B cell (primary cell): ENCODE measurements at regions not wholly inside any gene's neighbourhood (a gene's known extent, or its start where the extent isn't known, plus 50 kb on each side); places are given as distances from the start of the nearest gene placed in this dataset.

Experiments used
- ATAC-seq: fragments of 200-7000 bp; cut with Tn5 transposase; one replicate; pipeline ENCODE4 v1.10.0; 2021; ENCODE audit warnings: low read depth, mild to moderate bottlenecking, moderate number of reproducible peaks, moderate library complexity
- CTCF ChIA-PET: fragments of 350-600 bp; sonication (Branson Sonifier 250); formaldehyde crosslinking; loops from one replicate; lab custom pipeline; 2021; ENCODE audit warnings: antibody characterized with exemption, inconsistent platforms; lab: Charles Lee
- POLR2A ChIA-PET: fragments of 350-600 bp; sonication (Branson Sonifier 250); formaldehyde crosslinking; loops from one replicate; lab custom pipeline; 2021; ENCODE audit warnings: antibody characterized with exemption; lab: Charles Lee
- DNase-seq: peaks from one replicate; pipeline ENCODE4 v3.0.0; 2013
- H2AFZ ChIP-seq: 2 replicates; pipeline ENCODE4 v1.6.1; 2012; ENCODE audit warnings: mild to moderate bottlenecking, low read depth, low read length; ENCODE audit not compliant: insufficient read depth, poor library complexity, severe bottlenecking
- H3K27ac ChIP-seq, 2 donors: 1 replicate in 1 of 2; 2 replicates in 1 of 2; pipeline ENCODE4 v1.5.1; 2012 to 2013; ENCODE audit warnings: low read length in 2 of 2, mild to moderate bottlenecking in 2 of 2, moderate library complexity in 1 of 2
- H3K27me3 ChIP-seq, 4 experiments: fragments of 200-600 bp in 1 of 4; sonication (generic) in 1 of 4; replicated peaks in 1 of 4; 1 replicate in 2 of 4; 2 replicates in 2 of 4; pipeline versions ENCODE4 v1.6.1 to v1.7.0; 2013 to 2016; ENCODE audit warnings: low read length in 3 of 4, mild to moderate bottlenecking in 2 of 4, mixed read lengths in 1 of 4, moderate library complexity in 1 of 4; ENCODE audit not compliant: insufficient read depth in 4 of 4, control insufficient read depth in 3 of 4; ENCODE audit errors: control extremely low read depth in 1 of 4
- H3K36me3 ChIP-seq, 2 experiments: replicated peaks in 1 of 2; 1 replicate in 1 of 2; 2 replicates in 1 of 2; pipeline versions ENCODE4 v1.6.1 to v1.7.1; 2013; ENCODE audit warnings: low read length in 1 of 2; ENCODE audit not compliant: insufficient read depth in 2 of 2, control insufficient read depth in 1 of 2; ENCODE audit errors: control extremely low read depth in 1 of 2, extremely low read depth in 1 of 2
- H3K4me1 ChIP-seq, 2 donors: fragments of 200-600 bp in 1 of 2; sonication (generic) in 1 of 2; 1 replicate in 1 of 2; 2 replicates in 1 of 2; pipeline versions ENCODE4 v1.5.1 to v1.6.1; 2013 to 2017; ENCODE audit warnings: low read length in 2 of 2; ENCODE audit not compliant: control insufficient read depth in 2 of 2, insufficient read depth in 2 of 2
- H3K4me2 ChIP-seq: replicated peaks from 2 replicates; pipeline ENCODE3; 2012; ENCODE audit warnings: mild to moderate bottlenecking, low read depth, low read length; ENCODE audit not compliant: poor library complexity, severe bottlenecking
- H3K4me3 ChIP-seq, 5 experiments: fragments of 200-600 bp in 1 of 5; sonication (generic) in 1 of 5; 1 replicate in 3 of 5; 2 replicates in 2 of 5; pipeline versions ENCODE4 v1.5.1 to v1.7.0; 2011 to 2016; ENCODE audit warnings: low read length in 4 of 5, mild to moderate bottlenecking in 4 of 5, low read depth in 2 of 5, control low read depth in 1 of 5, moderate library complexity in 1 of 5; ENCODE audit not compliant: insufficient read depth in 1 of 5; ENCODE audit errors: control extremely low read depth in 1 of 5, extremely low read depth in 1 of 5
- H3K79me2 ChIP-seq: fragments of 200-600 bp; sonication (generic); one replicate; pipeline ENCODE4 v1.6.0; 2016; ENCODE audit warnings: low read length; ENCODE audit not compliant: control insufficient read depth, insufficient read depth
- H3K9ac ChIP-seq: fragments of 200-600 bp; sonication (generic); 2 replicates; pipeline ENCODE4 v1.6.1; 2017; ENCODE audit warnings: mild to moderate bottlenecking, low read length, moderate library complexity
- H3K9me3 ChIP-seq, 3 donors: one replicate each; pipeline versions ENCODE4 v1.6.1 to v1.7.1; 2013; ENCODE audit warnings: low read length in 2 of 3; ENCODE audit not compliant: control insufficient read depth in 2 of 3, insufficient read depth in 1 of 3; ENCODE audit errors: control extremely low read depth in 1 of 3
- H4K20me1 ChIP-seq: 2 replicates; pipeline ENCODE4 v1.6.0; 2012; ENCODE audit warnings: mild to moderate bottlenecking, low read length; ENCODE audit not compliant: insufficient read depth, control insufficient read depth, poor library complexity, severe bottlenecking
- H3K27ac Mint-ChIP-seq: one replicate; pipeline ENCODE4 v1.8.0; 2021; ENCODE audit warnings: mixed read lengths
- H3K27me3 Mint-ChIP-seq: one replicate; pipeline ENCODE4 v1.8.0; 2021; ENCODE audit warnings: mixed read lengths
- H3K4me1 Mint-ChIP-seq: one replicate; pipeline ENCODE4 v1.8.0; 2021; ENCODE audit warnings: mixed read lengths
- H3K4me3 Mint-ChIP-seq: one replicate; pipeline ENCODE4 v1.8.0; 2021; ENCODE audit warnings: mixed read lengths
- H3K9me3 Mint-ChIP-seq: one replicate; pipeline ENCODE4 v1.8.0; 2022; ENCODE audit warnings: mixed read lengths; ENCODE audit not compliant: insufficient read depth
- CTCF ChIP-seq: fragments of 200-600 bp; IDR thresholded peaks from one replicate; pipeline ENCODE4 v1.8.0; 2022; ENCODE audit warnings: antibody characterized with exemption, mild to moderate bottlenecking
- EZH2 ChIP-seq: IDR thresholded peaks from 2 replicates; pipeline ENCODE4 v1.6.1; 2012; ENCODE audit warnings: borderline replicate concordance, low read depth, mild to moderate bottlenecking, moderate library complexity, low read length; ENCODE audit not compliant: insufficient read depth, poor library complexity, severe bottlenecking
- WGBS: methylation state at CpG from one replicate; pipeline ENCODE4 v1.1.5; 2013; ENCODE audit warnings: missing lambda C conversion rate; ENCODE audit not compliant: insufficient coverage; 5-methylcytosine and 5-hydroxymethylcytosine counted together
- intact Hi-C: fragments of 100-400 bp; cut with micrococcal nuclease; formaldehyde crosslinking; loops from one replicate; pipeline ENCODE4 v1.10.0; 2022

- no peak overlapping the region for H2AFZ ChIP-seq
- no peak overlapping the region for H3K9ac ChIP-seq
- ChIA-PET POLR2A (no interaction called here), CTCF (interaction anchor here (0.6 kb wide), 1 partner anchor 402 kb away, joined by 4 read pairs; no protein-coding TSS in a partner anchor)
- intact Hi-C loops, result no loop called here
- no peak overlapping the region for H3K4me3 Mint-ChIP-seq
- no peaks in the 10 kb centered on the region for H3K27me3 Mint-ChIP-seq
- no peak for ATAC-seq
- H3K79me2 ChIP-seq, result no peaks in the 10 kb centered on the region
- H3K4me1 ChIP-seq, result no peaks in the 10 kb centered on the region
- H3K27me3 ChIP-seq, result no peaks in the 10 kb centered on the region
- H3K4me3 ChIP-seq, result no peak overlapping the region
- no peaks in the 10 kb centered on the region for H3K9me3 ChIP-seq
- no peak overlapping the region for H3K27ac Mint-ChIP-seq
- no peak for TF ChIP-seq CTCF
- DNase-seq, result no peak
- no peaks in the 10 kb centered on the region for H3K9me3 Mint-ChIP-seq
- no peak overlapping the region for H3K4me2 ChIP-seq
- no peak overlapping the region for H3K27ac ChIP-seq
- no peaks in the 10 kb centered on the region for H3K36me3 ChIP-seq
- H4K20me1 ChIP-seq, result no peaks in the 10 kb centered on the region
- no peaks in the 10 kb centered on the region for H3K4me1 Mint-ChIP-seq
These were observed 291.7 kb downstream of the TMEM167A start for GRCh38 chr5:82785456-82785855.

- POLR2A ChIA-PET, result no interaction called here
- Histone ChIP-seq H3K9me3 (no peaks in the 10 kb centered on the region), H4K20me1 (no peaks in the 10 kb centered on the region), H3K4me3 (no peak overlapping the region), H3K36me3 (no peaks in the 10 kb centered on the region), H3K27me3 (no peaks in the 10 kb centered on the region), H3K4me2 (no peak overlapping the region), H2AFZ (no peak overlapping the region), H3K9ac (no peak overlapping the region), H3K4me1 (no peaks in the 10 kb centered on the region), H3K79me2 (no peaks in the 10 kb centered on the region), H3K27ac (no peak overlapping the region)
- Mint-ChIP-seq H3K4me1 (no peaks in the 10 kb centered on the region), H3K4me3 (no peak overlapping the region), H3K27me3 (no peaks in the 10 kb centered on the region), H3K27ac (no peak overlapping the region), H3K9me3 (no peaks in the 10 kb centered on the region)
- CTCF ChIA-PET, result no interaction called here
- DNase-seq (no peak), ATAC-seq (no peak)
- TF ChIP-seq EZH2 (no peak), CTCF (no peak)
- no CpG with 5 or more reads among the region's 1 CpG for WGBS
- intact Hi-C loops, result no loop called here
These were observed 292.7 kb downstream of the TMEM167A start for GRCh38 chr5:82784521-82784920.
